H1 (cell line): ENCODE measurements at regions not wholly inside any gene's neighbourhood (a gene's known extent, or its start where the extent isn't known, plus 50 kb on each side); places are given as distances from the start of the nearest gene placed in this dataset.
"Not testable (repeated sequence)": the region's sequence is repeated elsewhere in the genome, so short reads cannot be mapped to it uniquely, and the experiment has no call there.

Source experiments
- CTCF ChIA-PET: fragments of 300-600 bp; sonication (Branson Sonifier 250); formaldehyde crosslinking; loops from one replicate; lab custom pipeline; 2021; ENCODE audit not compliant: partially characterized antibody; lab: Charles Lee
- POLR2A ChIA-PET: fragments of 300-600 bp; sonication (Branson Sonifier 250); formaldehyde crosslinking; loops from one replicate; lab custom pipeline; 2021; ENCODE audit warnings: inconsistent platforms; ENCODE audit not compliant: partially characterized antibody; lab: Charles Lee
- DNase-seq, 2 experiments: peaks; one replicate each; pipeline versions ENCODE4 v3.0.0 to v3.0.0-alpha.2; 2010 to 2022; ENCODE audit warnings: low spot score in 2 of 2, low read depth in 1 of 2, mixed read lengths in 1 of 2
- FAIRE-seq: peaks from 2 replicates; lab custom pipeline; 2011; peaks lifted over from hg19 to GRCh38; lab: Jason Lieb, UNC
- H2AFZ ChIP-seq: 2 replicates; pipeline ENCODE4 v1.8.1; 2012; ENCODE audit warnings: low read length, inconsistent platforms
- H2AK5ac ChIP-seq: 2 replicates; pipeline ENCODE4 v1.6.1; 2013; ENCODE audit warnings: low read depth, low read length
- H2BK120ac ChIP-seq: replicated peaks from 2 replicates; pipeline ENCODE3; 2013; ENCODE audit warnings: low read depth, low read length, inconsistent platforms
- H2BK12ac ChIP-seq: 2 replicates; pipeline ENCODE4 v1.6.1; 2013; ENCODE audit warnings: low read depth, low read length
- H2BK15ac ChIP-seq: 2 replicates; pipeline ENCODE4 v1.6.1; 2013; ENCODE audit warnings: low read length
- H2BK20ac ChIP-seq: 2 replicates; pipeline ENCODE4 v1.6.1; 2013; ENCODE audit warnings: low read length
- H2BK5ac ChIP-seq: 2 replicates; pipeline ENCODE4 v1.6.1; 2013; ENCODE audit warnings: low read depth, low read length
- H3K14ac ChIP-seq: 2 replicates; pipeline ENCODE4 v1.6.1; 2013; ENCODE audit warnings: inconsistent platforms; ENCODE audit not compliant: insufficient read length
- H3K18ac ChIP-seq: 2 replicates; pipeline ENCODE4 v1.6.1; 2013; ENCODE audit warnings: low read length; ENCODE audit errors: extremely low read depth
- H3K23ac ChIP-seq: 2 replicates; pipeline ENCODE4 v1.6.1; 2013; ENCODE audit warnings: inconsistent platforms; ENCODE audit not compliant: insufficient read length
- H3K23me2 ChIP-seq: 2 replicates; pipeline ENCODE4 v1.6.1; 2013; ENCODE audit warnings: low read depth, low read length
- H3K27ac ChIP-seq: 2 replicates; pipeline ENCODE4 v1.6.1; 2011; ENCODE audit warnings: low read depth, low read length, inconsistent platforms
- H3K27me3 ChIP-seq, 4 experiments: replicated peaks in 1 of 4; 1 replicate in 1 of 4; 2 replicates in 3 of 4; pipeline versions ENCODE4 v1.6.1 to v1.8.1; 2011 to 2013; ENCODE audit warnings: low read length in 3 of 4, mild to moderate bottlenecking in 3 of 4, inconsistent platforms in 2 of 4, mixed read lengths in 2 of 4, moderate library complexity in 1 of 4; ENCODE audit not compliant: control insufficient read depth in 3 of 4, insufficient read depth in 3 of 4; ENCODE audit errors: extremely low read depth in 1 of 4
- H3K36me3 ChIP-seq, 4 experiments: 2 replicates each; pipeline versions ENCODE4 v1.6.1 to v1.8.1; 2011 to 2013; ENCODE audit warnings: mild to moderate bottlenecking in 4 of 4, low read length in 3 of 4, moderate library complexity in 2 of 4, control low read depth in 1 of 4, inconsistent platforms in 1 of 4; ENCODE audit not compliant: insufficient read depth in 4 of 4, control insufficient read depth in 2 of 4
- H3K4ac ChIP-seq: replicated peaks from 2 replicates; pipeline ENCODE3; 2013; ENCODE audit warnings: low read length, low read depth, mixed read lengths, inconsistent platforms; ENCODE audit not compliant: insufficient read length
- H3K4me1 ChIP-seq, 4 experiments: replicated peaks in 1 of 4; 1 replicate in 1 of 4; 2 replicates in 3 of 4; pipeline versions ENCODE4 v1.6.1 to v1.8.1; 2011 to 2013; ENCODE audit warnings: low read length in 3 of 4, inconsistent platforms in 2 of 4, mixed read lengths in 1 of 4; ENCODE audit not compliant: insufficient read depth in 4 of 4, control insufficient read depth in 3 of 4
- H3K4me2 ChIP-seq, 2 experiments: 2 replicates each; pipeline versions ENCODE4 v1.6.1 to v1.8.1; 2011 to 2013; ENCODE audit warnings: low read depth in 2 of 2, low read length in 2 of 2, control low read depth in 1 of 2, inconsistent platforms in 1 of 2, mild to moderate bottlenecking in 1 of 2; ENCODE audit not compliant: insufficient read depth in 1 of 2
- H3K4me3 ChIP-seq, 4 experiments: fragments of 200-600, 300-600 bp in 1 of 4; sonication (generic), shearing (Covaris generic), sonication (Bioruptor Twin) in 1 of 4; 2 replicates each; pipeline versions ENCODE4 v1.5.1 to v1.8.1; 2011 to 2016; ENCODE audit warnings: low read length in 4 of 4, low read depth in 3 of 4, control low read depth in 2 of 4, inconsistent platforms in 2 of 4, mild to moderate bottlenecking in 2 of 4, mixed read lengths in 1 of 4, moderate library complexity in 1 of 4; ENCODE audit not compliant: insufficient read depth in 2 of 4; ENCODE audit errors: extremely low read depth in 1 of 4
- H3K56ac ChIP-seq: replicated peaks from 2 replicates; pipeline ENCODE3; 2013; ENCODE audit warnings: low read depth, mild to moderate bottlenecking, mixed read lengths, low read length, inconsistent platforms; ENCODE audit not compliant: insufficient read length
- H3K79me1 ChIP-seq: 2 replicates; pipeline ENCODE4 v1.6.1; 2013; ENCODE audit warnings: low read depth, low read length, control low read depth
- H3K79me2 ChIP-seq, 2 experiments: 2 replicates each; pipeline versions ENCODE4 v1.6.1 to v1.8.1; 2012 to 2013; ENCODE audit warnings: low read length in 2 of 2, mild to moderate bottlenecking in 2 of 2, inconsistent platforms in 1 of 2; ENCODE audit not compliant: insufficient read depth in 2 of 2, control insufficient read depth in 1 of 2
- H3K9ac ChIP-seq, 4 experiments: replicated peaks in 1 of 4; 1 replicate in 1 of 4; 2 replicates in 3 of 4; pipeline versions ENCODE4 v1.6.1 to v1.8.1; 2011 to 2013; ENCODE audit warnings: low read depth in 3 of 4, low read length in 3 of 4, control low read depth in 2 of 4, mild to moderate bottlenecking in 2 of 4, moderate library complexity in 2 of 4, inconsistent platforms in 1 of 4; ENCODE audit errors: extremely low read depth in 1 of 4
- H3K9me3 ChIP-seq, 2 experiments: 2 replicates each; pipeline versions ENCODE4 v1.6.1 to v1.8.1; 2012 to 2013; ENCODE audit warnings: mild to moderate bottlenecking in 2 of 2, moderate library complexity in 2 of 2, control low read depth in 1 of 2, inconsistent platforms in 1 of 2, low read depth in 1 of 2, low read length in 1 of 2, mixed read lengths in 1 of 2; ENCODE audit not compliant: insufficient read depth in 2 of 2
- H4K20me1 ChIP-seq, 2 experiments: replicated peaks in 1 of 2; 2 replicates each; pipeline versions ENCODE3 to v1.8.1; 2011 to 2013; ENCODE audit warnings: inconsistent platforms in 2 of 2, low read length in 2 of 2, mild to moderate bottlenecking in 1 of 2; ENCODE audit not compliant: insufficient read depth in 2 of 2, control insufficient read depth in 1 of 2
- H4K5ac ChIP-seq: 2 replicates; pipeline ENCODE4 v1.6.1; 2013; ENCODE audit warnings: low read length, low read depth, mixed read lengths, inconsistent platforms; ENCODE audit not compliant: insufficient read length
- H4K8ac ChIP-seq: 2 replicates; pipeline ENCODE4 v1.8.0; 2013; ENCODE audit warnings: mild to moderate bottlenecking, moderate library complexity, low read length, inconsistent platforms; ENCODE audit not compliant: insufficient read depth; ENCODE audit errors: extremely low read depth
- H4K91ac ChIP-seq: replicated peaks from 2 replicates; pipeline ENCODE3; 2013; ENCODE audit warnings: low read length, mixed read lengths, inconsistent platforms; ENCODE audit not compliant: insufficient read length
- E2F6 ChIP-seq: IDR thresholded peaks from 2 replicates; pipeline ENCODE4 v1.6.1; 2012; ENCODE audit warnings: inconsistent platforms
- JUN ChIP-seq: IDR thresholded peaks from 2 replicates; pipeline ENCODE4 v1.6.1; 2011; ENCODE audit warnings: low read depth, mild to moderate bottlenecking, improper control_type of control experiment, low read length
- POLR2AphosphoS5 ChIP-seq: IDR thresholded peaks from 2 replicates; pipeline ENCODE4 v1.6.1; 2011; ENCODE audit warnings: low read depth, low read length
- ZNF274 ChIP-seq: IDR thresholded peaks from 2 replicates; pipeline ENCODE4 v1.7.0; 2012; ENCODE audit warnings: low read length, borderline replicate concordance; ENCODE audit errors: extremely low read depth
- WGBS, 2 experiments: shearing (Covaris generic) in 1 of 2; methylation state at CpG; one replicate each; pipeline versions ENCODE4 v1.1.6 to v1.1.7; 2013 to 2015; ENCODE audit warnings: low lambda C conversion rate in 2 of 2, mixed read lengths in 2 of 2, inconsistent platforms in 1 of 2, low coverage in 1 of 2, missing lambda C conversion rate in 1 of 2; ENCODE audit not compliant: insufficient replicate concordance in 2 of 2, insufficient coverage in 1 of 2, insufficient read length in 1 of 2; ENCODE audit errors: extremely low coverage in 1 of 2, missing lambda C conversion rate in 1 of 2; 5-methylcytosine and 5-hydroxymethylcytosine counted together

- no peak for TF ChIP-seq POLR2AphosphoS5
- TF ChIP-seq JUN = no peak
- TF ChIP-seq E2F6 = no peak
- no peak for TF ChIP-seq ZNF274
Measured at GRCh38 chr2:159872353-159872752, 74.3 kb upstream of the CD302 start (continued).

GRCh38 chr2:159868598-159869159, 70.7 kb upstream of the CD302 start:
- H2BK12ac ChIP-seq, H2AFZ ChIP-seq, H3K79me2 ChIP-seq, H4K8ac ChIP-seq, H3K27me3 ChIP-seq, H3K56ac ChIP-seq, H3K9ac ChIP-seq, H2BK20ac ChIP-seq, H4K20me1 ChIP-seq, H3K4ac ChIP-seq, CTCF ChIA-PET, H3K14ac ChIP-seq, H3K9me3 ChIP-seq, H3K36me3 ChIP-seq, H3K4me1 ChIP-seq, H3K27ac ChIP-seq, FAIRE-seq, H3K23me2 ChIP-seq, H3K79me1 ChIP-seq, H2BK120ac ChIP-seq, POLR2A ChIA-PET, DNase-seq, H4K5ac ChIP-seq, H3K23ac ChIP-seq, H2BK15ac ChIP-seq, H3K4me2 ChIP-seq, H3K4me3 ChIP-seq, H2BK5ac ChIP-seq, H2AK5ac ChIP-seq, H4K91ac ChIP-seq, H3K18ac ChIP-seq: not testable (repeated sequence)
- 84% methylated on average over 7 of the region's 7 CpGs; no CpG with 5 or more reads in 1 of the 2 experiments for WGBS, 2 experiments
